Occipital lobe (tissue), 1 donor: ENCODE measurements at regions not wholly inside any gene's neighbourhood (a gene's known extent, or its start where the extent isn't known, plus 50 kb on each side); places are given as distances from the start of the nearest gene placed in this dataset.

ENCODE experiments used
- DNase-seq: peaks from one replicate; lab custom pipeline; 2025; lab: John Stamatoyannopoulos, UW

DNA sequence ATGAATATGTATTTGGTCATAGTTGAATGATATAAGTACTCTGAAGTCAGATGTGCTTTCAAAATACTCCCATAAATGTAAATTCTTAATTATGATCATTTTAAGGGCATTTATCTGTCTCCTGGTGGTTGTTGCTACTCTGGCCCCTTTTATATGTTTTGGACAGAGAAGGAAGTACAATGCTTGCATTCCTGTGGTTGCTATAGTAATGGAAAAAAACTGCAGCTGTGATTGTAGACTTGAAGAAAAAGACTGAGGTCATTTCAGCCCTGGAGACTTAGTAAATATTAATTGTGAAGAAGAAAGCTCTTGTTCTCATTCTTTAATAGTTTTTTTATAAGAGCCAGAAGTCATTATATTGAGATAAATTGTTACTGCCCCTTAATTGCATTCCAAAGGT, 70.2 kb upstream of the FERD3L start:
- DNase-seq: no peak

- DNase-seq: no peak
These were observed 68.5 kb upstream of the FERD3L start for GRCh38 chr7:19213746-19214145.

DNA sequence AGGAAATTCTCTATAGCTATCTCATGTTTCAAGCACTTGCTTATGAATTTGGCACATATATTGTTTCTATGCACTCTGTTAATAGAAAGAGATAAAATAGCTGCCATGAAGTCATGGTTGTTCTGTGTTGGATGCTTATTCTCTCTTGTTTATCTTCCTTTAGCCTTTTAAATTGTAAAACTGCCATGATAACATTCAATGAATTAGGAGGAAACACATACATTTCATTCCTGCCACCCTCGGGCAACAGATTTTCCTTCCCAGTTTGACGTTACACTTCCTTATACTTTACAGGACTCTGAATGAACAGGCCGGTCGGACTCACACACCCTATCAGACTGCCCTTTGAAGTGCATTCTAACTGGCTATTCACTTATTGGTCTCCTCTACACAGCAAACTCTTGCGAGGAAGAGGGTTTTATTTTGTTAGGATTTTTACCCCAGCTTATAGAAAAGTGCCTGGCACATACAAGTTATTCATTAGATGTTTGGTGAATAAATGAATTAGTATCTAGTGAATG, 65.7 kb upstream of the FERD3L start:
- no peak for DNase-seq

DNA sequence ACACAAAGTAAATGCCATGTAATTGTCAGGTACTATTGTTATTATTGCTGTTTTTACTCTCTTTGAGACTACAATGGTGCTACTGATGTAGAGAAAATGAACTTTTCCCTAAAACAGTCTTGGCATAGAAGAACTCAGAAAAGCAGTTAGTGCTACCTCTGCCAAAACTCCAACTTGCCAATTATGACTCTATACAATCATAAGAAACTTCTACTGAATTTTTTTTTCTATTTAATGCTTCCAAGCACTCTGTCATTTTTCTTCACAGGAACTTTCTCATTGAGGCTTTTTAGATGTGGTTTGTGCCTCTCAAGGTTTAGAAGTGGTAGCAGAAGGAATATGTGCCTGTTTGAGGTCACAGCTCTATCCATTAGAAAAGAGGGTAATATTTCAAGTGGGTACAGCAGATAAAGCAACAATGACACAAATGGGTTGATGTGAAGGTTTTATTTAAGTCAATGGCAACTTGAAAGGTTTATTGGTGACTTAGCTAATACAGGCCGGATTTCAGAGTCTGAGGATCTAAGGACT, 64.0 kb upstream of the FERD3L start:
- DNase-seq: no peak

DNA sequence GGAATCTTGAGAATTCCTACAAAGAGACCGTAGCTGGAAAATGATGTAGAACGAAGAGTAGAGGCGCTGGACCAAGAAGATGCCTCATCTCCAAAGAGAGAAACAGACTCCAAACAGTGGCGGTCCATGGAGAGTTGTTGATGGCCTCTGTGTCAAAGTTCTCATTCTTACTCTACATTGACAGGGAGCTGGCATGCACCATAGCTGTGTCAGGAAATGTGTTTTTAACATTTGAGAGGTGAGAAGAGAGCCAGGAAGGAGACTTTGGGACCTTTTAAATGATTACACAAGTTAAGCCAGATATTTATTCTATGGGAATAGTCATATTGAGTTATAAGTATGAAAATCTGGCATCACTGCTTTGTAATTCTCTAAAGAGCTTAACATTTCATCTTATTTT, 61.5 kb upstream of the FERD3L start:
- no peak for DNase-seq

DNA sequence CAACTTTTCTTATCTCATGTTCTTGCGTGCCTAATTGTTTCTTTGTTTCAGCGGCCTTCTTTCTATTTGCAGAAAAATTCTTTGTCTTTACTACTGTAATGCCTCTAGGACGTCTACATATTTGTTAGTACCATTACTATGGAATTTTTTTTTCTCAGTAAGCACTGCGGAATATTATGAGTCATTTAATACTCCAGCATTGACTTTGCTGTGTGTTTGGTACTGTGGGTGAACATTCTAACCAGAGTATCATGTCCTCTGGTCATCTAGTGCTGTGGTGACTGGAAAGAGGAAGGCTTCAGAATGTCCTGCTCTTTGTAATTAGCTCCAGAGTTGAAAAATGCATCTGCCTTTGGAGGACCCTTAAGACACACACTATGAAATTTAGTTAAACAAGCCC, 58.5 kb upstream of the FERD3L start:
- no peak for DNase-seq

DNA sequence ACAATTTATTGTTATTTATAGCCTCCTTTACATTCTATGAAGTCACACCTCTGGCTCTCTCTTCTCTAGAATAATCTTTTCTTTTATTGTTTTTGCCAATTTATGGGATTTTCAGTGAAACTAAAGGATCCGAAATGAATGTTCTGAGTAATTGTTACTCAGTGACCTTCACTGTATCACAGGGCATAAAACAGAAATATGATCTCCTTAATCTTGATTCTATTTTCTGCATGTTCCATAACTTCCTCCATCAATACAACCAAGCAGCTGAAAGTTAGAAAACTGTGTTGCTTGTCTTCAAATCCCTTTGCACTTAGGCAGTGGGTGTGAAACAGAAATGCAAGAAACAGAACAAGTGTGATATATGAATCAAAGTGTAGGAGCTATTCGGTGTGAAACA, 57.4 kb upstream of the FERD3L start:
- no peak for DNase-seq
